ENCODE measurements at regions not wholly inside any gene's neighbourhood (a gene's known extent, or its start where the extent isn't known, plus 50 kb on each side); places are given as distances from the start of the nearest gene placed in this dataset.

DNA sequence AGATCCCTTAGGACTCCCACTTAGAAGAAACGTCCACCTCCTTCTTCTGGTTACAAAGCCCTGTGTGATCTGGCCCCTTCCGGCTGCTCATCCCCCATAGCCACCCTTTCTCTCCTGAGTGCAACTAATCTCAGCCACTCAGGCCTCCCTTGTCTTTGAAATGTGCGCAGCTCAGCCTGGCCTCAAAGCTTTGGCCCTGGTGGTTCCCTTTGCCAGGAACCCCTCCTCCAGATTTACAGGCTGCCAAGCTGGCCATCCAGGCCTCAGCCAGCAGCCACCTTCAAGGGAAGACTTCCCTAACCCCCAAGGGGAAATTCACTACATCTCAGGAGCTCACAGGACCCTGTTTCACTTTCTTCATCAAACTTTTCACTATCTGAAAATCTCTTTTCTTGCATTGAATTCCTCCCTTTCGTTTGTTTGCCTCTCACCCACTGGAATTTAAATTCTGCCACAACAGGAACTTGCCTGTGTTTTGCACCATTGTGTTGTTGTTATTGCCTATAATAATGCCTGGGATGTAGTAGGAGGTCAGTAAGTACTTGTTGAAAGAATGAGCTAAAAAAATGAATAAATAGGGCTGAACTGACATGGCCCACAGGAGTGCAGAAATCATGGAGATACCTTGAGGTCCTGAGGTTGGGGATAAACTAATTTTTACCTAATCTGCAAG is 109.5 kb upstream of the PFN2 start:
- peaks cover 0 to 4% of the 10 kb centered on the region in 2 experiments for H3K9me3 ChIP-seq (ENCODE audit: control insufficient read depth in 1 of 2, insufficient read depth in 1 of 2, low read length in 2 of 2)
- Mint-ChIP-seq H3K36me3 (ENCODE audit: low read depth) (no peaks in the 10 kb centered on the region), H3K27me3 (peaks cover 11% of the 10 kb centered on the region), H3K4me1 (ENCODE audit: low read depth) (peaks cover 10% of the 10 kb centered on the region), H3K9me3 (peaks cover 2% of the 10 kb centered on the region), H3K27ac (no peak overlapping the region), H3K4me3 (no peak overlapping the region)
- DNase-seq (no peak), ATAC-seq (ENCODE audit: poor library complexity) (no peak)
- no peaks in the 10 kb centered on the region for H3K36me3 ChIP-seq (ENCODE audit: insufficient read depth, low read length)
- intact Hi-C loops (cut with DNase I, micrococcal nuclease): no loop called here
- ChIA-PET POLR2A (no interaction called here), CTCF (interaction anchor here (0.6 kb wide), 1 partner anchor 37 kb away, joined by 4 read pairs; no protein-coding TSS in a partner anchor)
- H3K27me3 ChIP-seq (ENCODE audit: control insufficient read depth in 1 of 2, insufficient read depth in 2 of 2, low read length in 2 of 2): no peaks in the 10 kb centered on the region
- TF ChIP-seq, protein P1, sequence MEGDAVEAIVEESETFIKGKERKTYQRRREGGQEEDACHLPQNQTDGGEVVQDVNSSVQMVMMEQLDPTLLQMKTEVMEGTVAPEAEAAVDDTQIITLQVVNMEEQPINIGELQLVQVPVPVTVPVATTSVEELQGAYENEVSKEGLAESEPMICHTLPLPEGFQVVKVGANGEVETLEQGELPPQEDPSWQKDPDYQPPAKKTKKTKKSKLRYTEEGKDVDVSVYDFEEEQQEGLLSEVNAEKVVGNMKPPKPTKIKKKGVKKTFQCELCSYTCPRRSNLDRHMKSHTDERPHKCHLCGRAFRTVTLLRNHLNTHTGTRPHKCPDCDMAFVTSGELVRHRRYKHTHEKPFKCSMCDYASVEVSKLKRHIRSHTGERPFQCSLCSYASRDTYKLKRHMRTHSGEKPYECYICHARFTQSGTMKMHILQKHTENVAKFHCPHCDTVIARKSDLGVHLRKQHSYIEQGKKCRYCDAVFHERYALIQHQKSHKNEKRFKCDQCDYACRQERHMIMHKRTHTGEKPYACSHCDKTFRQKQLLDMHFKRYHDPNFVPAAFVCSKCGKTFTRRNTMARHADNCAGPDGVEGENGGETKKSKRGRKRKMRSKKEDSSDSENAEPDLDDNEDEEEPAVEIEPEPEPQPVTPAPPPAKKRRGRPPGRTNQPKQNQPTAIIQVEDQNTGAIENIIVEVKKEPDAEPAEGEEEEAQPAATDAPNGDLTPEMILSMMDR (IDR thresholded peaks at IDR 0.05): no peak
- H3K27ac ChIP-seq (ENCODE audit: low read depth in 1 of 2, low read length in 2 of 2): no peak overlapping the region
- H3K4me1 ChIP-seq (ENCODE audit: insufficient read depth, low read length): no peaks in the 10 kb centered on the region
- H3K4me3 ChIP-seq (ENCODE audit: low read length): no peak overlapping the region

DNA sequence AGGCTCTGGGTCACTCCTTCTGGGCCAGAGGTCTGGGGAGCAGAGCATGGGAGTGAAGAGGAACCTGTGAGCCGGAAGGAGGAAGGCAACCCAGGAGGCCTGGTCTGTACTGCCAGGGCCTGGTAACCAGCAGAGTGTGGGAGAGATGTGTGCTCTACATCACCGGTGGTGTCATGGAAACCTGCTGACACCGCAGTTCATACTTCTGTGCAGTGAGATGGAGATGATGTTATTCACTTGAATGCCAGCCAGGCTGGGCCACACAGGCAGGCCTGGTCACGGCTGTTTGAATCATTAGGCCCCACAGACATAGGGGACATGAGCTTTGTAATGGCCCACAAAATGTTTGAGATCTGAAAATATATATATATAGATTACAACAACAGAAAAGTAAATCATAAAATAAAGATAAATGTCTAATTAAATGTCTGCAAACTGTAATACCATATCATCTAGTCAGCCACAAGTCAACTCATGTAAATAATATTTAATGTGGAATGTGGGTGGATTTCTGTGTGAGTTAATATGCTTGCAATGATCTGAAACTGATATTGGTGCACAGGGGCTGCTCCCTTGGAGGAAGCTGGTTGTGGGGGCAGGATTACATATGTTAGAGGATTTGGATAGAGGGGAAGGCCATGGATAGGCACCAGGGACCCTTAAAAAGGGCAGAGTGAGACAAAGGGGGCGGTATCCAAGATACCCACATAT is 108.5 kb upstream of the PFN2 start:
- CTCF ChIA-PET: no interaction called here
- H3K4me3 Mint-ChIP-seq: no peak overlapping the region
- intact Hi-C loops (cut with DNase I, micrococcal nuclease): no loop called here
- TF ChIP-seq, protein P1 (IDR thresholded peaks at IDR 0.05): no peak
- H3K36me3 Mint-ChIP-seq (ENCODE audit: low read depth): no peaks in the 10 kb centered on the region
- Histone ChIP-seq H3K4me3 (ENCODE audit: low read length) (no peak overlapping the region), H3K4me1 (ENCODE audit: insufficient read depth, low read length) (no peaks in the 10 kb centered on the region), H3K27ac (ENCODE audit: low read depth in 1 of 2, low read length in 2 of 2) (no peak overlapping the region), H3K9me3 (ENCODE audit: control insufficient read depth in 1 of 2, insufficient read depth in 1 of 2, low read length in 2 of 2) (peaks cover 0 to 4% of the 10 kb centered on the region in 2 experiments), H3K36me3 (ENCODE audit: insufficient read depth, low read length) (no peaks in the 10 kb centered on the region), H3K27me3 (ENCODE audit: control insufficient read depth in 1 of 2, insufficient read depth in 2 of 2, low read length in 2 of 2) (no peaks in the 10 kb centered on the region)
- H3K27me3 Mint-ChIP-seq: peaks cover 5% of the 10 kb centered on the region
- DNase-seq: no peak
- H3K9me3 Mint-ChIP-seq: peaks cover 2% of the 10 kb centered on the region
- ATAC-seq (ENCODE audit: poor library complexity): no peak
- POLR2A ChIA-PET: no interaction called here
- H3K4me1 Mint-ChIP-seq (ENCODE audit: low read depth): peaks cover 10% of the 10 kb centered on the region
- H3K27ac Mint-ChIP-seq: no peak overlapping the region

DNA sequence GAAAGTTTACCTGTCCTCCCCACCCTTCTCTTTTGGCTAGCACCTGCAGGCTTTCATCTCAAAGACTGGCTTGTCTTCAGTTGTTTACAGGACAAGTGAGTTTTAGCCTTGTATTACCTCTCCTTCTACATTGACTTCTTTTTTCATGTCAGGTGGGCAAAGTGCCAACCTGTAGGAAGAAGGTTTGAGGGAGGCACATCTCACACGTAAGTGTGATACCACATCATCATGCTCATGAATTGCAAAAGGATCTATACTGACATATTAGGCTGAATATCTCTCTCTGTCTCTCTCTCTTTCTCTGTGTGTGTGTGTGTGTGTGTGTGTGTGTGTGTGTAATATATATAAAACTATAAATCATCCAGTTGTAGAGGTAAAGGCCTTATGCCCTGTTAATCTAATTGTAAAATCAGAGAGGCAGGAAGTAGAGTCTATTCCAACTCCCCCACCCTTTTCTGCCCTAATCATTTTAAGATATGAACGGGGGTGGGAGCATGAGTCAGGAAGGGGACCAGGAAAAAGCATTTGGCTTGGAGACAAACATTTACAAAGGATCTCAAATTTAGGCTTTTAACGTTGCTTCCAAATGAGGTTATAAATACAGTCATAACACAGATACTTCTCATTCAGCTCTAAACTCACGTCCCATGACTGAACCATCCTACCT is 107.0 kb upstream of the PFN2 start:
- Mint-ChIP-seq H3K4me1 (ENCODE audit: low read depth) (peaks cover 10% of the 10 kb centered on the region), H3K27me3 (peaks cover 7% of the 10 kb centered on the region), H3K9me3 (peaks cover 2% of the 10 kb centered on the region), H3K4me3 (no peak overlapping the region), H3K27ac (no peak overlapping the region), H3K36me3 (ENCODE audit: low read depth) (no peaks in the 10 kb centered on the region)
- TF ChIP-seq, protein P1 (IDR thresholded peaks at IDR 0.05): no peak
- POLR2A ChIA-PET: no interaction called here
- Histone ChIP-seq H3K4me3 (ENCODE audit: low read length) (no peak overlapping the region), H3K27me3 (ENCODE audit: control insufficient read depth in 1 of 2, insufficient read depth in 2 of 2, low read length in 2 of 2) (no peaks in the 10 kb centered on the region), H3K9me3 (ENCODE audit: control insufficient read depth in 1 of 2, insufficient read depth in 1 of 2, low read length in 2 of 2) (peaks cover 0 to 4% of the 10 kb centered on the region in 2 experiments), H3K4me1 (ENCODE audit: insufficient read depth, low read length) (no peaks in the 10 kb centered on the region), H3K27ac (ENCODE audit: low read depth in 1 of 2, low read length in 2 of 2) (no peak overlapping the region), H3K36me3 (ENCODE audit: insufficient read depth, low read length) (no peaks in the 10 kb centered on the region)
- ATAC-seq (ENCODE audit: poor library complexity): no peak
- CTCF ChIA-PET: no interaction called here
- DNase-seq: no peak
- intact Hi-C loops (cut with DNase I, micrococcal nuclease): no loop called here
